ES-I3 (cell line): ENCODE measurements at regions not wholly inside any gene's neighbourhood (a gene's known extent, or its start where the extent isn't known, plus 50 kb on each side); places are given as distances from the start of the nearest gene placed in this dataset.

Experiments used
- H3K36me3 ChIP-seq: 2 replicates; pipeline ENCODE4 v1.6.1; 2013; ENCODE audit warnings: mild to moderate bottlenecking, low read length, control low read depth, moderate library complexity; ENCODE audit not compliant: insufficient read depth
- H3K4me1 ChIP-seq: 2 replicates; pipeline ENCODE4 v1.6.1; 2013; ENCODE audit warnings: mild to moderate bottlenecking, control low read depth, low read length; ENCODE audit not compliant: insufficient read depth
- H3K9ac ChIP-seq: 2 replicates; pipeline ENCODE4 v1.6.1; 2013; ENCODE audit warnings: low read depth, mild to moderate bottlenecking, low read length, moderate library complexity
- H3K9me3 ChIP-seq: 2 replicates; pipeline ENCODE4 v1.6.1; 2013; ENCODE audit warnings: mild to moderate bottlenecking, low read length, moderate library complexity; ENCODE audit not compliant: control insufficient read depth, insufficient read depth

GRCh38 chr9:115633104-115633503 lies 515.1 kb upstream of the TNC start:
- no peaks in the 10 kb centered on the region for H3K9me3 ChIP-seq
- H3K9ac ChIP-seq, result no peak overlapping the region
- peaks cover 7% of the 10 kb centered on the region for H3K4me1 ChIP-seq
- no peaks in the 10 kb centered on the region for H3K36me3 ChIP-seq

- Histone ChIP-seq H3K9ac (no peak overlapping the region), H3K9me3 (no peaks in the 10 kb centered on the region), H3K36me3 (no peaks in the 10 kb centered on the region), H3K4me1 (no peaks in the 10 kb centered on the region)
Observed at GRCh38 chr9:115635680-115636383, 517.8 kb upstream of the PAPPA start.

- no peak overlapping the region for H3K9ac ChIP-seq
- H3K9me3 ChIP-seq, result no peaks in the 10 kb centered on the region
- H3K36me3 ChIP-seq, result no peaks in the 10 kb centered on the region
- H3K4me1 ChIP-seq, result no peaks in the 10 kb centered on the region
Observed at GRCh38 chr9:115636596-115636995, 517.0 kb upstream of the PAPPA start.

GRCh38 chr9:115637661-115638060 lies 515.9 kb upstream of the PAPPA start:
- H3K9ac ChIP-seq, result no peak overlapping the region
- no peaks in the 10 kb centered on the region for H3K9me3 ChIP-seq
- no peaks in the 10 kb centered on the region for H3K4me1 ChIP-seq
- no peaks in the 10 kb centered on the region for H3K36me3 ChIP-seq

- Histone ChIP-seq H3K9ac (no peak overlapping the region), H3K9me3 (no peaks in the 10 kb centered on the region), H3K36me3 (no peaks in the 10 kb centered on the region), H3K4me1 (no peaks in the 10 kb centered on the region)
Observed at GRCh38 chr9:115640887-115641286, 512.7 kb upstream of the PAPPA start.

- no peaks in the 10 kb centered on the region for H3K36me3 ChIP-seq
- H3K9me3 ChIP-seq, result no peaks in the 10 kb centered on the region
- H3K4me1 ChIP-seq, result no peaks in the 10 kb centered on the region
- no peak overlapping the region for H3K9ac ChIP-seq
Observed at GRCh38 chr9:115642285-115642684, 511.3 kb upstream of the PAPPA start.

GRCh38 chr9:115643948-115644727 lies 509.5 kb upstream of the PAPPA start:
- H3K4me1 ChIP-seq, result no peaks in the 10 kb centered on the region
- H3K9me3 ChIP-seq, result no peaks in the 10 kb centered on the region
- H3K9ac ChIP-seq, result no peak overlapping the region
- H3K36me3 ChIP-seq, result no peaks in the 10 kb centered on the region

- H3K9ac ChIP-seq, result no peak overlapping the region
- no peaks in the 10 kb centered on the region for H3K4me1 ChIP-seq
Observed at GRCh38 chr9:115649991-115650472, 503.6 kb upstream of the PAPPA start.

GRCh38 chr9:115650768-115651167 lies 502.8 kb upstream of the PAPPA start:
- Histone ChIP-seq H3K9ac (no peak overlapping the region), H3K9me3 (no peaks in the 10 kb centered on the region), H3K36me3 (no peaks in the 10 kb centered on the region), H3K4me1 (no peaks in the 10 kb centered on the region)

More at GRCh38 chr9:115649991-115650472, 503.6 kb upstream of the PAPPA start:
- Histone ChIP-seq H3K36me3 (no peaks in the 10 kb centered on the region), H3K9me3 (no peaks in the 10 kb centered on the region)

- H3K9ac ChIP-seq, result no peak overlapping the region
- H3K9me3 ChIP-seq, result no peaks in the 10 kb centered on the region
- no peaks in the 10 kb centered on the region for H3K4me1 ChIP-seq
- H3K36me3 ChIP-seq, result no peaks in the 10 kb centered on the region
Observed at GRCh38 chr9:115651461-115651860, 502.1 kb upstream of the PAPPA start.

- Histone ChIP-seq H3K36me3 (no peaks in the 10 kb centered on the region), H3K4me1 (no peaks in the 10 kb centered on the region), H3K9ac (no peak overlapping the region), H3K9me3 (no peaks in the 10 kb centered on the region)
Observed at GRCh38 chr9:115653171-115653606, 500.4 kb upstream of the PAPPA start.

- Histone ChIP-seq H3K9me3 (no peaks in the 10 kb centered on the region), H3K36me3 (no peaks in the 10 kb centered on the region), H3K4me1 (no peaks in the 10 kb centered on the region; the same call in 1 of the 2 replicates), H3K9ac (no peak overlapping the region)
Observed at GRCh38 chr9:115657695-115658094, 495.9 kb upstream of the PAPPA start.

- Histone ChIP-seq H3K36me3 (no peaks in the 10 kb centered on the region), H3K4me1 (no peaks in the 10 kb centered on the region), H3K9ac (no peak overlapping the region), H3K9me3 (no peaks in the 10 kb centered on the region)
Observed at GRCh38 chr9:115665519-115665918, 488.1 kb upstream of the PAPPA start.

GRCh38 chr9:115668521-115668920 lies 485.1 kb upstream of the PAPPA start:
- H3K4me1 ChIP-seq, result peaks cover 4% of the 10 kb centered on the region; the same call in 1 of the 2 replicates
- H3K9me3 ChIP-seq, result no peaks in the 10 kb centered on the region
- no peaks in the 10 kb centered on the region for H3K36me3 ChIP-seq
- no peak overlapping the region for H3K9ac ChIP-seq
